Fibroblast of skin of abdomen (primary cell): ENCODE measurements at regions not wholly inside any gene's neighbourhood (a gene's known extent, or its start where the extent isn't known, plus 50 kb on each side); places are given as distances from the start of the nearest gene placed in this dataset.

ENCODE experiments used
- DNase-seq: peaks from one replicate; pipeline ENCODE4 v3.0.0-alpha.2; 2013

GRCh38 chrX:149274516-149275105 lies 230.5 kb downstream of the IDS start:
- DNase-seq, result peak; percentile 2

- no peak for DNase-seq
These were observed 232.2 kb downstream of the IDS start for GRCh38 chrX:149272690-149273463.

GRCh38 chrX:149267878-149268813 lies 237.0 kb downstream of the IDS start:
- no peak for DNase-seq

GRCh38 chrX:149262086-149262485 lies 243.0 kb downstream of the IDS start:
- no peak for DNase-seq

- DNase-seq, result peak; percentile 29
These were observed 245.9 kb downstream of the IDS start for GRCh38 chrX:149259241-149259640.

GRCh38 chrX:149255860-149256259 lies 249.2 kb downstream of the IDS start:
- DNase-seq, result no peak

- DNase-seq, result no peak
These were observed 257.0 kb downstream of the IDS start for GRCh38 chrX:149248073-149248625.

GRCh38 chrX:149230689-149231088 lies 274.4 kb downstream of the IDS start:
- DNase-seq, result no peak

GRCh38 chrX:149223854-149224253 lies 281.3 kb downstream of the IDS start:
- no peak for DNase-seq

- no peak for DNase-seq
These were observed 283.1 kb downstream of the IDS start for GRCh38 chrX:149222040-149222439.

GRCh38 chrX:149221230-149221629 lies 283.9 kb downstream of the IDS start:
- no peak for DNase-seq

- no peak for DNase-seq
These were observed 291.8 kb downstream of the IDS start for GRCh38 chrX:149213264-149213663.

GRCh38 chrX:149208307-149208706 lies 296.8 kb downstream of the IDS start:
- peak; percentile 10 for DNase-seq

GRCh38 chrX:149207518-149207917 lies 297.6 kb downstream of the IDS start:
- no peak for DNase-seq

- no peak for DNase-seq
These were observed 299.2 kb downstream of the IDS start for GRCh38 chrX:149205937-149206336.

GRCh38 chrX:149205081-149205480 lies 300.0 kb downstream of the IDS start:
- no peak for DNase-seq

GRCh38 chrX:149199734-149200133 lies 305.4 kb downstream of the IDS start:
- no peak for DNase-seq

- no peak for DNase-seq
These were observed 305.9 kb downstream of the IDS start for GRCh38 chrX:149198980-149199732.

GRCh38 chrX:149185087-149185486 lies 320.0 kb downstream of the IDS start:
- no peak for DNase-seq

- no peak for DNase-seq
These were observed 343.5 kb downstream of the IDS start for GRCh38 chrX:149161435-149162088.

- DNase-seq, result no peak
These were observed 347.1 kb downstream of the IDS start for GRCh38 chrX:149157976-149158375.

- peak; percentile 28 for DNase-seq
These were observed 352.2 kb downstream of the IDS start for GRCh38 chrX:149152941-149153340.
